GM12892 (cell line): ENCODE measurements at regions not wholly inside any gene's neighbourhood (a gene's known extent, or its start where the extent isn't known, plus 50 kb on each side); places are given as distances from the start of the nearest gene placed in this dataset.

Experiments
- DNase-seq: peaks from one replicate; pipeline ENCODE4 v3.0.0; 2011; ENCODE audit not compliant: insufficient read length
- FAIRE-seq: peaks from 2 replicates; lab custom pipeline; 2011; peaks lifted over from hg19 to GRCh38; lab: Jason Lieb, UNC
- POLR2A ChIP-seq: IDR thresholded peaks from 2 replicates; pipeline ENCODE4 v1.6.1; 2011; ENCODE audit warnings: low read depth, low read length, control low read depth
- POLR2AphosphoS5 ChIP-seq: IDR thresholded peaks from 2 replicates; pipeline ENCODE4 v1.6.1; 2011; ENCODE audit warnings: low read depth, low read length, control low read depth
- TAF1 ChIP-seq: IDR thresholded peaks from 2 replicates; pipeline ENCODE4 v1.6.1; 2011; ENCODE audit warnings: low read depth, mild to moderate bottlenecking, control low read depth, low read length, borderline replicate concordance

- TF ChIP-seq POLR2A (no peak), POLR2AphosphoS5 (no peak), TAF1 (no peak)
- DNase-seq (no peak), FAIRE-seq (no peak)
Observed at GRCh38 chr2:43077876-43078275, 148.5 kb downstream of the ZFP36L2 start.

- no peak for DNase-seq
- no peak for FAIRE-seq
- no peak for TF ChIP-seq TAF1
- no peak for TF ChIP-seq POLR2A
- no peak for TF ChIP-seq POLR2AphosphoS5
Observed at GRCh38 chr2:43076676-43077075, 149.7 kb downstream of the ZFP36L2 start.

- no peak for DNase-seq
Observed at GRCh38 chr2:43075811-43076585, 150.4 kb downstream of the ZFP36L2 start.

GRCh38 chr2:43075054-43075593 lies 151.3 kb downstream of the ZFP36L2 start:
- no peak for DNase-seq
- FAIRE-seq, result no peak
- TF ChIP-seq TAF1, result no peak
- no peak for TF ChIP-seq POLR2AphosphoS5
- TF ChIP-seq POLR2A, result no peak

More at GRCh38 chr2:43075811-43076585, 150.4 kb downstream of the ZFP36L2 start:
- no peak for TF ChIP-seq POLR2A
- no peak for TF ChIP-seq TAF1
- no peak for TF ChIP-seq POLR2AphosphoS5
- FAIRE-seq, result no peak

GRCh38 chr2:43074592-43075053 lies 151.8 kb downstream of the ZFP36L2 start:
- FAIRE-seq, result no peak
- DNase-seq, result no peak
- TF ChIP-seq TAF1, result no peak

- no peak for FAIRE-seq
- no peak for DNase-seq
- no peak for TF ChIP-seq POLR2AphosphoS5
- TF ChIP-seq POLR2A, result no peak
- TF ChIP-seq TAF1, result no peak
Observed at GRCh38 chr2:43074052-43074451, 152.4 kb downstream of the ZFP36L2 start.

DNA sequence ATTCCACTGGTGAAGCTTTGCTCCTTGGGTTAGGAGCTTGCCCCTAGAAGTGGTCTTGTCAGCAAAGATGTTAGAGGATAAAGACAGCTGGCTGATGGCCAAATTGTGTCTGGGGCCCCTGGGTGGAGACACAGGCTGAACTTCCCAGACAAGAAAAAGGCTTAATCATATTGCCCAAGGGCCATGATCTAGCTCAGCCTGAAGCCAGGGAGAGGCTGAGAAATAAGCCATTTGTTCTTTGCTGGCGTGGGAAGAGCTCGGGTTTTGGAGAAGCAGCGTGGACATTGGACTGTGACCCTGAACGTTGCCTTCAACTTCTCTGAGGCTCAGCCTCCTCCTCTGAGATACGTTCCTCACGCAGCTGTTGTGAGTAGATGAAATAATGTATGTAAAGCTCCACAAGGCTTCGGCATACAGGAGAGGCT lies 153.0 kb downstream of the ZFP36L2 start:
- no peak for FAIRE-seq
- no peak for TF ChIP-seq POLR2AphosphoS5
- no peak for TF ChIP-seq TAF1
- TF ChIP-seq POLR2A, result no peak
- no peak for DNase-seq

DNA sequence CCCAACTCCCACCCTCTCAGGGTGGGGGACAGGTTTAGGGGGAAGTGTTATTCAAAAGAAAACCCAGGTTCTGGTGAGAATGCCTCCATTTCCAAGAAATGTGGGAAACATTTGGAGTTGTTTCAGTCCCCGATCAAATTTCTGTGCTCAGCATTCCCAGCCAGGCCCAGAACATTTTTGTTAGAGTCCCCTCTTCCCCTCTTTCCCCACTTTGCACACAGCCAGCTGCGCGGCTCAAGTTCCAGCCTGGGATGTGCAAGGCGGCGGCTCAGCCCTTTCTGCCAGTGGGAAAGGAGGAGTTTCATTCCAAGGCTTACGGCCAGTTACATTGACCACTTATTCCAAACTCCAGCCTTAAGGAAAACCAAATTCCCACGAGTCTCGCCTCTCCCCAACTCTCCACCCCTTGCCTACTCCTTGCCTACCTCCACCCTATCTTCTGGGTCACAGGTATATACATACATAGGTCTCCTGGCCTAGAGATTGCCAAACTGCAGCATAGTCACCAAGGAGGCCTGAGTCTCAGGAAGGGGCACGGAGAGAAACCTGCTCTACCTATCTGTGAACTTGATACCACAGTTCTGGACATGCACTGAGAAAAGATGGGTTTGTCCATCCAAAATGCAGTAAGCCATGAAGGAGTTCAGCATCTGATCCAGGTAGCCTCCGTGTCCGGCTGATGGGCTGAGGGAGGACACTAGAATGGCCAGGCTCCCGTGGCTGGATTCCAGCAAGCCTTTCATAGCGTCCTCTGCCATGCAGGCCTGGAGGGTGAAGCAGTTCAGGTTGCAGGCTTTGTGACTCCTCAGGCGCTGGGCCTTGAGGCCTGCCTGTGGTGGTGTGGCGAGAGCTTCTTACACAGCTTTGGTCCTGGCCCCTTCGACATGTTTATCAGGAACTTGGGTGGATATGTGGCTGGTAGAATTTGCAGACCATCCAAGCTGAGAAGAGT lies 154.5 kb downstream of the ZFP36L2 start:
- FAIRE-seq (no peak), DNase-seq (no peak)
- TF ChIP-seq POLR2AphosphoS5, result no peak
- no peak for TF ChIP-seq POLR2A
- TF ChIP-seq TAF1, result no peak

- no peak for TF ChIP-seq TAF1
- TF ChIP-seq POLR2A, result no peak
- no peak for TF ChIP-seq POLR2AphosphoS5
- DNase-seq (no peak), FAIRE-seq (no peak)
Observed at GRCh38 chr2:43070676-43071502, 155.5 kb downstream of the ZFP36L2 start.

DNA sequence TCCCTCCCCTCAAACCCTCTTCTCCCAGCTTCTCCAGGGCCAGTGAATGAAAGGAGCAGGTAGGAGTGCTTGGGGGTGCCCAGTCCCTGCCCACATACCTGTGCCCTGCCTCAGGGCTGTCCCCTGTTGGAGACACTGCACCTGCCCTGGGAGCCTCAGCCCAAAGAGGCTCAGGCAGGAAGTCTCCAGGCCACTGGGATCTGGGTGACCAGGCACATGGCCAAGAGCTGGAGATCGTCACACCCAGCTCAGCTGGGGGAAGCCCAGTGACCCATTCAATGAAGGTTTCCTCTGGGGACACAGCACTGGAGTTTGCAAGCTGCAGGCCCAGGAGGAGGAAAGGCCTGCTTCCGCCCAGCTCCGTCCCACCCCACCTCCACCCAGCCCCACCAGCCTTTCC lies 156.4 kb downstream of the ZFP36L2 start:
- FAIRE-seq (no peak), DNase-seq (no peak)
- TF ChIP-seq TAF1 (no peak), POLR2A (no peak), POLR2AphosphoS5 (no peak)
